ENCODE measurements at regions not wholly inside any gene's neighbourhood (a gene's known extent, or its start where the extent isn't known, plus 50 kb on each side); places are given as distances from the start of the nearest gene placed in this dataset.

DNA sequence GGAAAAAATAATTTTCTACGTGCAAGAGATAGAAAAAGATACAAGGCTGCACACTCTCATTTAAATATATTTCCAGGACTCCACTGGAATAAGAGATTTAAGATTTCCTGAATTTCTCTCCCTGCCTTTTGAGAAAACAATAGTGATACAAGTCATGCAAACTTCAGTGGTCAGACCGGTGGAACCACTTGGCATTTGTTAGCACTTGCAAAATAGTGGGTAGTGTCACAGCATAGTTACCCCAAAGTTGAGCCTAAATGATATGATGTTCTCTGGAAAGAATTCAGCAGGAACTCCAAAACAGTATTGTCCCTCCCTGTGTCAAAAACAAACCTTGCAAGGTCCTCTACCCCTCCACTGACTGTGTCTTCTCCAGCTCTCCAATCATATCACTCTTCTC lies 102.3 kb downstream of the ANKRD50 start:
- no peak for DNase-seq (ENCODE audit: low read depth in 4 of 4, low spot score in 2 of 4)

Data from left renal cortex interstitium (tissue), 4 donors.